H1 (cell line): ENCODE measurements at regions not wholly inside any gene's neighbourhood (a gene's known extent, or its start where the extent isn't known, plus 50 kb on each side); places are given as distances from the start of the nearest gene placed in this dataset.

Experiments
- CTCF ChIA-PET: fragments of 300-600 bp; sonication (Branson Sonifier 250); formaldehyde crosslinking; loops from one replicate; lab custom pipeline; 2021; ENCODE audit not compliant: partially characterized antibody; lab: Charles Lee
- POLR2A ChIA-PET: fragments of 300-600 bp; sonication (Branson Sonifier 250); formaldehyde crosslinking; loops from one replicate; lab custom pipeline; 2021; ENCODE audit warnings: inconsistent platforms; ENCODE audit not compliant: partially characterized antibody; lab: Charles Lee
- DNase-seq, 2 experiments: peaks; one replicate each; pipeline versions ENCODE4 v3.0.0 to v3.0.0-alpha.2; 2010 to 2022; ENCODE audit warnings: low spot score in 2 of 2, low read depth in 1 of 2, mixed read lengths in 1 of 2
- FAIRE-seq: peaks from 2 replicates; lab custom pipeline; 2011; peaks lifted over from hg19 to GRCh38; lab: Jason Lieb, UNC
- H2AFZ ChIP-seq: 2 replicates; pipeline ENCODE4 v1.8.1; 2012; ENCODE audit warnings: low read length, inconsistent platforms
- H2AK5ac ChIP-seq: 2 replicates; pipeline ENCODE4 v1.6.1; 2013; ENCODE audit warnings: low read depth, low read length
- H2BK120ac ChIP-seq: replicated peaks from 2 replicates; pipeline ENCODE3; 2013; ENCODE audit warnings: low read depth, low read length, inconsistent platforms
- H2BK12ac ChIP-seq: 2 replicates; pipeline ENCODE4 v1.6.1; 2013; ENCODE audit warnings: low read depth, low read length
- H2BK15ac ChIP-seq: 2 replicates; pipeline ENCODE4 v1.6.1; 2013; ENCODE audit warnings: low read length
- H2BK20ac ChIP-seq: 2 replicates; pipeline ENCODE4 v1.6.1; 2013; ENCODE audit warnings: low read length
- H2BK5ac ChIP-seq: 2 replicates; pipeline ENCODE4 v1.6.1; 2013; ENCODE audit warnings: low read depth, low read length
- H3K14ac ChIP-seq: 2 replicates; pipeline ENCODE4 v1.6.1; 2013; ENCODE audit warnings: inconsistent platforms; ENCODE audit not compliant: insufficient read length
- H3K18ac ChIP-seq: 2 replicates; pipeline ENCODE4 v1.6.1; 2013; ENCODE audit warnings: low read length; ENCODE audit errors: extremely low read depth
- H3K23ac ChIP-seq: 2 replicates; pipeline ENCODE4 v1.6.1; 2013; ENCODE audit warnings: inconsistent platforms; ENCODE audit not compliant: insufficient read length
- H3K23me2 ChIP-seq: 2 replicates; pipeline ENCODE4 v1.6.1; 2013; ENCODE audit warnings: low read depth, low read length
- H3K27ac ChIP-seq: 2 replicates; pipeline ENCODE4 v1.6.1; 2011; ENCODE audit warnings: low read depth, low read length, inconsistent platforms
- H3K27me3 ChIP-seq, 4 experiments: replicated peaks in 1 of 4; 1 replicate in 1 of 4; 2 replicates in 3 of 4; pipeline versions ENCODE4 v1.6.1 to v1.8.1; 2011 to 2013; ENCODE audit warnings: low read length in 3 of 4, mild to moderate bottlenecking in 3 of 4, inconsistent platforms in 2 of 4, mixed read lengths in 2 of 4, moderate library complexity in 1 of 4; ENCODE audit not compliant: control insufficient read depth in 3 of 4, insufficient read depth in 3 of 4; ENCODE audit errors: extremely low read depth in 1 of 4
- H3K36me3 ChIP-seq, 4 experiments: 2 replicates each; pipeline versions ENCODE4 v1.6.1 to v1.8.1; 2011 to 2013; ENCODE audit warnings: mild to moderate bottlenecking in 4 of 4, low read length in 3 of 4, moderate library complexity in 2 of 4, control low read depth in 1 of 4, inconsistent platforms in 1 of 4; ENCODE audit not compliant: insufficient read depth in 4 of 4, control insufficient read depth in 2 of 4
- H3K4ac ChIP-seq: replicated peaks from 2 replicates; pipeline ENCODE3; 2013; ENCODE audit warnings: low read length, low read depth, mixed read lengths, inconsistent platforms; ENCODE audit not compliant: insufficient read length
- H3K4me1 ChIP-seq, 4 experiments: replicated peaks in 1 of 4; 1 replicate in 1 of 4; 2 replicates in 3 of 4; pipeline versions ENCODE4 v1.6.1 to v1.8.1; 2011 to 2013; ENCODE audit warnings: low read length in 3 of 4, inconsistent platforms in 2 of 4, mixed read lengths in 1 of 4; ENCODE audit not compliant: insufficient read depth in 4 of 4, control insufficient read depth in 3 of 4
- H3K4me2 ChIP-seq, 2 experiments: 2 replicates each; pipeline versions ENCODE4 v1.6.1 to v1.8.1; 2011 to 2013; ENCODE audit warnings: low read depth in 2 of 2, low read length in 2 of 2, control low read depth in 1 of 2, inconsistent platforms in 1 of 2, mild to moderate bottlenecking in 1 of 2; ENCODE audit not compliant: insufficient read depth in 1 of 2
- H3K4me3 ChIP-seq, 4 experiments: fragments of 200-600, 300-600 bp in 1 of 4; sonication (generic), shearing (Covaris generic), sonication (Bioruptor Twin) in 1 of 4; 2 replicates each; pipeline versions ENCODE4 v1.5.1 to v1.8.1; 2011 to 2016; ENCODE audit warnings: low read length in 4 of 4, low read depth in 3 of 4, control low read depth in 2 of 4, inconsistent platforms in 2 of 4, mild to moderate bottlenecking in 2 of 4, mixed read lengths in 1 of 4, moderate library complexity in 1 of 4; ENCODE audit not compliant: insufficient read depth in 2 of 4; ENCODE audit errors: extremely low read depth in 1 of 4
- H3K56ac ChIP-seq: replicated peaks from 2 replicates; pipeline ENCODE3; 2013; ENCODE audit warnings: low read depth, mild to moderate bottlenecking, mixed read lengths, low read length, inconsistent platforms; ENCODE audit not compliant: insufficient read length
- H3K79me1 ChIP-seq: 2 replicates; pipeline ENCODE4 v1.6.1; 2013; ENCODE audit warnings: low read depth, low read length, control low read depth
- H3K79me2 ChIP-seq, 2 experiments: 2 replicates each; pipeline versions ENCODE4 v1.6.1 to v1.8.1; 2012 to 2013; ENCODE audit warnings: low read length in 2 of 2, mild to moderate bottlenecking in 2 of 2, inconsistent platforms in 1 of 2; ENCODE audit not compliant: insufficient read depth in 2 of 2, control insufficient read depth in 1 of 2
- H3K9ac ChIP-seq, 4 experiments: replicated peaks in 1 of 4; 1 replicate in 1 of 4; 2 replicates in 3 of 4; pipeline versions ENCODE4 v1.6.1 to v1.8.1; 2011 to 2013; ENCODE audit warnings: low read depth in 3 of 4, low read length in 3 of 4, control low read depth in 2 of 4, mild to moderate bottlenecking in 2 of 4, moderate library complexity in 2 of 4, inconsistent platforms in 1 of 4; ENCODE audit errors: extremely low read depth in 1 of 4
- H3K9me3 ChIP-seq, 2 experiments: 2 replicates each; pipeline versions ENCODE4 v1.6.1 to v1.8.1; 2012 to 2013; ENCODE audit warnings: mild to moderate bottlenecking in 2 of 2, moderate library complexity in 2 of 2, control low read depth in 1 of 2, inconsistent platforms in 1 of 2, low read depth in 1 of 2, low read length in 1 of 2, mixed read lengths in 1 of 2; ENCODE audit not compliant: insufficient read depth in 2 of 2
- H4K20me1 ChIP-seq, 2 experiments: replicated peaks in 1 of 2; 2 replicates each; pipeline versions ENCODE3 to v1.8.1; 2011 to 2013; ENCODE audit warnings: inconsistent platforms in 2 of 2, low read length in 2 of 2, mild to moderate bottlenecking in 1 of 2; ENCODE audit not compliant: insufficient read depth in 2 of 2, control insufficient read depth in 1 of 2
- H4K5ac ChIP-seq: 2 replicates; pipeline ENCODE4 v1.6.1; 2013; ENCODE audit warnings: low read length, low read depth, mixed read lengths, inconsistent platforms; ENCODE audit not compliant: insufficient read length
- H4K8ac ChIP-seq: 2 replicates; pipeline ENCODE4 v1.8.0; 2013; ENCODE audit warnings: mild to moderate bottlenecking, moderate library complexity, low read length, inconsistent platforms; ENCODE audit not compliant: insufficient read depth; ENCODE audit errors: extremely low read depth
- H4K91ac ChIP-seq: replicated peaks from 2 replicates; pipeline ENCODE3; 2013; ENCODE audit warnings: low read length, mixed read lengths, inconsistent platforms; ENCODE audit not compliant: insufficient read length
- ATF3 ChIP-seq: IDR thresholded peaks from 2 replicates; pipeline ENCODE4 v1.6.1; 2011; ENCODE audit warnings: low read depth, mild to moderate bottlenecking, low read length; ENCODE audit not compliant: insufficient read depth
- CHD1 ChIP-seq: IDR thresholded peaks from 2 replicates; pipeline ENCODE4 v1.6.1; 2012; ENCODE audit warnings: low read depth, low read length, improper control_type of control experiment
- CTBP2 ChIP-seq: IDR thresholded peaks from 2 replicates; pipeline ENCODE4 v1.7.0; 2011; ENCODE audit warnings: borderline replicate concordance, mild to moderate bottlenecking, moderate library complexity, mixed read lengths, low read length; ENCODE audit not compliant: insufficient read depth, insufficient read length
- CTCF ChIP-seq, 3 experiments: IDR thresholded peaks; 1 replicate in 2 of 3; 2 replicates in 1 of 3; pipeline versions ENCODE4 v1.5.1 to v1.6.1; 2011; ENCODE audit warnings: low read length in 3 of 3, mild to moderate bottlenecking in 3 of 3, inconsistent platforms in 2 of 3, low read depth in 1 of 3, moderate library complexity in 1 of 3; ENCODE audit not compliant: insufficient read depth in 1 of 3; ENCODE audit errors: control extremely low read depth in 1 of 3
- GTF2F1 ChIP-seq: IDR thresholded peaks from 2 replicates; pipeline ENCODE4 v1.6.1; 2012; ENCODE audit warnings: low read depth, low read length, improper control_type of control experiment, borderline replicate concordance
- NANOG ChIP-seq: IDR thresholded peaks from 2 replicates; pipeline ENCODE4 v1.6.1; 2011; ENCODE audit warnings: low read length, low read depth, mild to moderate bottlenecking, inconsistent platforms; ENCODE audit not compliant: insufficient read depth, poor library complexity, severe bottlenecking
- POLR2AphosphoS5 ChIP-seq: IDR thresholded peaks from 2 replicates; pipeline ENCODE4 v1.6.1; 2011; ENCODE audit warnings: low read depth, low read length
- SIX5 ChIP-seq: IDR thresholded peaks from 2 replicates; pipeline ENCODE4 v1.6.1; 2011; ENCODE audit warnings: mild to moderate bottlenecking, low read depth, low read length
- TCF12 ChIP-seq: IDR thresholded peaks from 2 replicates; pipeline ENCODE4 v1.6.1; 2011; ENCODE audit warnings: low read depth, mild to moderate bottlenecking, low read length
- WGBS, 2 experiments: shearing (Covaris generic) in 1 of 2; methylation state at CpG; one replicate each; pipeline versions ENCODE4 v1.1.6 to v1.1.7; 2013 to 2015; ENCODE audit warnings: low lambda C conversion rate in 2 of 2, mixed read lengths in 2 of 2, inconsistent platforms in 1 of 2, low coverage in 1 of 2, missing lambda C conversion rate in 1 of 2; ENCODE audit not compliant: insufficient replicate concordance in 2 of 2, insufficient coverage in 1 of 2, insufficient read length in 1 of 2; ENCODE audit errors: extremely low coverage in 1 of 2, missing lambda C conversion rate in 1 of 2; 5-methylcytosine and 5-hydroxymethylcytosine counted together

- no peak overlapping the region for H3K23ac ChIP-seq
- no peaks in the 10 kb centered on the region for H3K79me2 ChIP-seq
- no peak overlapping the region for H2BK15ac ChIP-seq
- TF ChIP-seq CHD1 (no peak), CTBP2 (no peak), CTCF (IDR thresholded peaks at IDR 0.05; ENCODE audit: control extremely low read depth in 1 of 3, insufficient read depth in 1 of 3, low read depth in 1 of 3, low read length in 3 of 3) (no peak), POLR2AphosphoS5 (no peak), NANOG (no peak), ATF3 (no peak), TCF12 (no peak), SIX5 (no peak), GTF2F1 (no peak)
- H2BK120ac ChIP-seq: no peak overlapping the region
- no peak overlapping the region for H4K5ac ChIP-seq
- no peaks in the 10 kb centered on the region for H3K27me3 ChIP-seq
- H2BK12ac ChIP-seq: no peak overlapping the region
- FAIRE-seq (no peak), DNase-seq (no peak)
- WGBS, 2 experiments: 42% methylated on average over 2 of the region's 2 CpGs; no CpG with 5 or more reads in 1 of the 2 experiments
- no peak overlapping the region for H2BK20ac ChIP-seq
- no peak overlapping the region for H4K8ac ChIP-seq
- no peak overlapping the region for H2AFZ ChIP-seq
- no peak overlapping the region for H3K56ac ChIP-seq
- no peak overlapping the region for H3K4me2 ChIP-seq
- H3K27ac ChIP-seq: no peak overlapping the region
- H3K4ac ChIP-seq: no peak overlapping the region
- H4K20me1 ChIP-seq: no peaks in the 10 kb centered on the region
- no peak overlapping the region for H2BK5ac ChIP-seq
- POLR2A ChIA-PET: no interaction called here
- H3K14ac ChIP-seq: no peak overlapping the region
- H3K18ac ChIP-seq: no peak overlapping the region
- H3K23me2 ChIP-seq: no peaks in the 10 kb centered on the region
- no peak overlapping the region for H4K91ac ChIP-seq
- H3K9me3 ChIP-seq: no peaks in the 10 kb centered on the region
- no peak overlapping the region for H3K9ac ChIP-seq
- H3K4me1 ChIP-seq: no peaks in the 10 kb centered on the region
- H2AK5ac ChIP-seq: no peak overlapping the region
- no peaks in the 10 kb centered on the region for H3K36me3 ChIP-seq
- CTCF ChIA-PET: interaction anchor here (0.6 kb wide), 1 partner anchor 180 kb away, joined by 3 read pairs; no protein-coding TSS in a partner anchor
- H3K4me3 ChIP-seq: no peak overlapping the region
- H3K79me1 ChIP-seq: no peaks in the 10 kb centered on the region
Measured at GRCh38 chr3:80283783-80284182, 516.0 kb upstream of the ROBO1 start.
